IMR-90 (cell line): ENCODE measurements at regions not wholly inside any gene's neighbourhood (a gene's known extent, or its start where the extent isn't known, plus 50 kb on each side); places are given as distances from the start of the nearest gene placed in this dataset.

ENCODE experiments used
- ATAC-seq: fragments of 200-7000 bp; cut with Tn5 transposase; 2 replicates; pipeline ENCODE4 v1.9.1; 2020; ENCODE audit warnings: low read depth, mild to moderate bottlenecking, moderate library complexity
- BruUV-seq: library from RNA; stranded (reverse); fragments of 400-500 nt; replicated peaks from 2 replicates; lab custom pipeline; 2021; lab: Mats Ljungman, UMichigan
- CTCF ChIA-PET: fragments of 300-600 bp; formaldehyde crosslinking; extraction: SDS; loops from one replicate; lab custom pipeline; 2021; ENCODE audit warnings: antibody characterized with exemption; lab: Yijun Ruan, JAX
- POLR2A ChIA-PET: fragments of 300-600 bp; sonication (Branson Sonifier 250); formaldehyde crosslinking; loops from one replicate; lab custom pipeline; 2022; ENCODE audit warnings: antibody characterized with exemption; ENCODE audit not compliant: unreplicated experiment; lab: Charles Lee
- DNase-seq: peaks from one replicate; pipeline ENCODE4 v3.0.0; 2013
- H2AFZ ChIP-seq: replicated peaks from 2 replicates; pipeline ENCODE3; 2013; ENCODE audit warnings: low read length, mild to moderate bottlenecking; ENCODE audit not compliant: poor library complexity
- H2AK5ac ChIP-seq: 2 replicates; pipeline ENCODE4 v1.6.1; 2013; ENCODE audit warnings: low read depth, low read length, inconsistent platforms
- H2AK9ac ChIP-seq: replicated peaks from 2 replicates; pipeline ENCODE3; 2013; ENCODE audit warnings: mild to moderate bottlenecking, low read depth, low read length, moderate library complexity; ENCODE audit not compliant: poor library complexity
- H2BK120ac ChIP-seq: 2 replicates; pipeline ENCODE4 v1.6.1; 2013; ENCODE audit warnings: low read depth, low read length, inconsistent platforms
- H2BK15ac ChIP-seq: 3 replicates; pipeline ENCODE4 v1.6.1; 2013; ENCODE audit warnings: low read depth, low read length, inconsistent platforms
- H2BK20ac ChIP-seq: 2 replicates; pipeline ENCODE4 v1.6.1; 2013; ENCODE audit warnings: low read depth, mild to moderate bottlenecking, inconsistent platforms, low read length, moderate library complexity
- H2BK5ac ChIP-seq: 2 replicates; pipeline ENCODE4 v1.6.1; 2013; ENCODE audit warnings: mild to moderate bottlenecking, low read depth, low read length, inconsistent platforms; ENCODE audit not compliant: poor library complexity, severe bottlenecking
- H3K14ac ChIP-seq: replicated peaks from 2 replicates; pipeline ENCODE4 v1.6.1; 2013; ENCODE audit warnings: low read depth, low read length, inconsistent platforms
- H3K18ac ChIP-seq: 2 replicates; pipeline ENCODE4 v1.6.1; 2013; ENCODE audit warnings: low read depth, low read length, control low read depth
- H3K23ac ChIP-seq: 2 replicates; pipeline ENCODE4 v1.6.1; 2013; ENCODE audit warnings: low read depth, low read length, inconsistent platforms
- H3K27ac ChIP-seq: 2 replicates; pipeline ENCODE4 v1.5.1; 2013; ENCODE audit warnings: mild to moderate bottlenecking, control low read depth, low read length; ENCODE audit not compliant: insufficient read depth
- H3K27me3 ChIP-seq: 2 replicates; pipeline ENCODE4 v1.6.1; 2013; ENCODE audit warnings: low read length; ENCODE audit not compliant: control insufficient read depth, insufficient read depth
- H3K36me3 ChIP-seq: 2 replicates; pipeline ENCODE4 v1.6.1; 2013; ENCODE audit warnings: low read length, mixed read lengths; ENCODE audit not compliant: control insufficient read depth, insufficient read depth
- H3K4ac ChIP-seq: 2 replicates; pipeline ENCODE4 v1.6.1; 2013; ENCODE audit warnings: low read depth, low read length, inconsistent platforms
- H3K4me1 ChIP-seq: 2 replicates; pipeline ENCODE4 v1.6.1; 2013; ENCODE audit warnings: low read length, mixed read lengths; ENCODE audit not compliant: control insufficient read depth, insufficient read depth
- H3K4me2 ChIP-seq: 2 replicates; pipeline ENCODE4 v1.6.1; 2013; ENCODE audit warnings: low read depth, mild to moderate bottlenecking, control low read depth, low read length, moderate library complexity
- H3K4me3 ChIP-seq: 2 replicates; pipeline ENCODE4 v1.5.1; 2013; ENCODE audit warnings: low read depth, mild to moderate bottlenecking, control low read depth, low read length, moderate library complexity; ENCODE audit not compliant: insufficient read depth
- H3K56ac ChIP-seq: 2 replicates; pipeline ENCODE4 v1.6.1; 2013; ENCODE audit warnings: low read length, inconsistent platforms; ENCODE audit not compliant: insufficient read depth; ENCODE audit errors: extremely low read depth
- H3K79me1 ChIP-seq, 2 experiments: 2 replicates each; pipeline ENCODE4 v1.6.1; 2013; ENCODE audit warnings: low read length in 2 of 2, inconsistent platforms in 1 of 2, low read depth in 1 of 2
- H3K9ac ChIP-seq: 2 replicates; pipeline ENCODE4 v1.6.1; 2013; ENCODE audit warnings: low read depth, low read length, control low read depth
- H3K9me1 ChIP-seq: 2 replicates; pipeline ENCODE4 v1.6.1; 2013; ENCODE audit warnings: low read length, inconsistent platforms; ENCODE audit not compliant: insufficient read depth
- H3K9me3 ChIP-seq: 2 replicates; pipeline ENCODE4 v1.6.1; 2013; ENCODE audit warnings: low read length; ENCODE audit not compliant: control insufficient read depth, insufficient read depth
- H4K20me1 ChIP-seq: 2 replicates; pipeline ENCODE4 v1.6.1; 2013; ENCODE audit warnings: low read length, inconsistent platforms; ENCODE audit not compliant: insufficient read depth
- H4K5ac ChIP-seq: 2 replicates; pipeline ENCODE4 v1.6.1; 2013; ENCODE audit warnings: mild to moderate bottlenecking, low read depth, low read length, control low read depth
- H4K8ac ChIP-seq, 2 experiments: 2 replicates each; pipeline ENCODE4 v1.6.1; 2013; ENCODE audit warnings: low read depth in 2 of 2, low read length in 2 of 2, control low read depth in 1 of 2, inconsistent platforms in 1 of 2
- H4K91ac ChIP-seq: 2 replicates; pipeline ENCODE4 v1.6.1; 2013; ENCODE audit warnings: low read depth, low read length, inconsistent platforms; ENCODE audit not compliant: insufficient read depth
- CTCF ChIP-seq: conservative IDR thresholded peaks from 2 replicates; pipeline ENCODE4 v1.5.1; 2012; ENCODE audit warnings: mild to moderate bottlenecking, low read depth, low read length, improper control_type of control experiment
- FOS ChIP-seq: fragments of 150-350 bp; IDR thresholded peaks from 2 replicates; pipeline ENCODE4 v1.6.1; 2016; ENCODE audit warnings: low read depth, low read length
- SMC3 ChIP-seq: fragments of 150-350 bp; IDR thresholded peaks from 2 replicates; pipeline ENCODE4 v1.6.1; 2016; ENCODE audit warnings: low read depth, mild to moderate bottlenecking, antibody characterized with exemption, low read length, moderate library complexity
- dilution Hi-C: fragments of 300-500 bp; cut with HindIII; formaldehyde crosslinking; loops from one replicate; pipeline ENCODE4 v1.14.3; 2018; ENCODE audit warnings: low sequenced_read_pairs; ENCODE audit not compliant: unreplicated experiment
- in situ Hi-C: fragments of 300-500 bp; cut with MboI; formaldehyde crosslinking; loops from 3 replicates; pipeline ENCODE4 v1.14.3; 2019; ENCODE audit warnings: low sequenced_read_pairs, inconsistent platforms, mixed read lengths
- intact Hi-C: fragments of 100-400 bp; cut with micrococcal nuclease; formaldehyde crosslinking; loops from 2 replicates; pipeline ENCODE4 v1.10.0; 2022

DNA sequence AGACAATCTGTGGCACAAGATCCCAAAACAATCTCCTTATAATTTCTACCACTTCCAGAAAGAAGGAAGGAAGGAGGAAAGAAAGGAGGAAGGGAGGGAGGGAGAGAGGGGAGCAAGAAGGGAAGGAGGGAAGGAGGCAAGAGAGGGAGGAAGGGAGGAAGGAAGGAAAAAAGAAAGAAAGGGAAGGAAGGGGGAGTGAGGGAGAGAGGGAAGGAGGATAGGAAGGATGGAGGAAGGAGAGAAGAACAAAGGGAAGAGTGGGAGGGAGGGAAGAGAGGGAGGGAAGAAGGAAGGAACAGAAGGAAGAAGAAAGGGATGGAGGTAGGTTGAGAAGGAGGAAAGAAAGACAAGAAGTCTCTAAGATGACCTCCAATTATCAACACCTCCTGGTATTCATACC, 185.5 kb upstream of the NFE2L3 start:
- H4K5ac ChIP-seq: no peak overlapping the region
- H3K23ac ChIP-seq: no peak overlapping the region
- H2BK15ac ChIP-seq: no peak overlapping the region
- in situ Hi-C loops: no loop called here
- H3K18ac ChIP-seq: no peak overlapping the region
- no peak overlapping the region for H3K14ac ChIP-seq
- H2BK5ac ChIP-seq: no peak overlapping the region
- dilution Hi-C loops: no loop called here
- no peak overlapping the region for H4K91ac ChIP-seq
- H3K56ac ChIP-seq: no peak overlapping the region
- no peaks in the 10 kb centered on the region for H3K79me1 ChIP-seq
- CTCF ChIA-PET: no interaction called here
- ATAC-seq (no peak), DNase-seq (no peak)
- no peak overlapping the region for H2AFZ ChIP-seq
- H3K27me3 ChIP-seq: no peaks in the 10 kb centered on the region; the same call in 1 of the 2 replicates
- POLR2A ChIA-PET: no interaction called here
- no peak overlapping the region for H4K8ac ChIP-seq
- H2BK120ac ChIP-seq: no peak overlapping the region
- no peak overlapping the region for H2AK5ac ChIP-seq
- H3K4me3 ChIP-seq: no peak overlapping the region
- intact Hi-C loops: no loop called here
- H3K4me2 ChIP-seq: no peak overlapping the region
- H4K20me1 ChIP-seq: no peaks in the 10 kb centered on the region
- no TSS peak for BruUV-seq
- no peaks in the 10 kb centered on the region for H3K9me3 ChIP-seq
- no peak overlapping the region for H3K27ac ChIP-seq
- H3K4ac ChIP-seq: no peak overlapping the region
- H3K9ac ChIP-seq: no peak overlapping the region
- no peak overlapping the region for H2BK20ac ChIP-seq
- H3K9me1 ChIP-seq: no peaks in the 10 kb centered on the region
- no peak for TF ChIP-seq CTCF
- no peak for TF ChIP-seq SMC3
- TF ChIP-seq FOS: no peak
- H3K4me1 ChIP-seq: no peaks in the 10 kb centered on the region
- no peaks in the 10 kb centered on the region for H3K36me3 ChIP-seq
- no peak overlapping the region for H2AK9ac ChIP-seq
